A549 (cell line): ENCODE measurements at regions not wholly inside any gene's neighbourhood (a gene's known extent, or its start where the extent isn't known, plus 50 kb on each side); places are given as distances from the start of the nearest gene placed in this dataset.

Experiments
- ATAC-seq, 2 experiments: fragments of 200-7000 bp in 1 of 2; fragments of >200 bp in 1 of 2; cut with Nextera tagmentation in 1 of 2; cut with Tn5 transposase in 1 of 2; 3 replicates each; pipeline versions ENCODE4 v1.8.0 to v1.9.1; 2018 to 2020; ENCODE audit warnings: mild to moderate bottlenecking in 1 of 2, moderate library complexity in 1 of 2
- CTCF ChIA-PET: fragments of 300-600 bp; sonication (Branson Sonifier 250); formaldehyde crosslinking; extraction: SDS; loops from one replicate; lab custom pipeline; 2021; ENCODE audit warnings: antibody characterized with exemption, inconsistent platforms; lab: Yijun Ruan, JAX
- POLR2A ChIA-PET: fragments of 350-600 bp; formaldehyde crosslinking; extraction: SDS; loops from one replicate; lab custom pipeline; 2021; ENCODE audit warnings: antibody characterized with exemption, inconsistent platforms; lab: Yijun Ruan, JAX
- DNase-seq, 2 experiments: peaks; one replicate each; pipeline versions ENCODE4 v3.0.0 to v3.0.0-alpha.2; 2011 to 2016; ENCODE audit warnings: low read depth in 1 of 2, low spot score in 1 of 2
- FAIRE-seq: peaks from 2 replicates; lab custom pipeline; 2011; peaks lifted over from hg19 to GRCh38; lab: Jason Lieb, UNC
- H3K27ac ChIP-seq, 2 experiments: fragments of >200 bp; sonication (Bioruptor Twin); formaldehyde crosslinking; 3 replicates each; pipeline ENCODE4 v1.5.1; 2016 to 2017
- H3K4me1 ChIP-seq: fragments of >200 bp; sonication (Bioruptor Twin); formaldehyde crosslinking; 3 replicates; pipeline ENCODE4 v1.6.1; 2016
- H3K4me2 ChIP-seq: fragments of >200 bp; sonication (Bioruptor Twin); formaldehyde crosslinking; 3 replicates; pipeline ENCODE4 v1.6.1; 2016
- H3K4me3 ChIP-seq: fragments of >200 bp; sonication (Bioruptor Twin); formaldehyde crosslinking; 3 replicates; pipeline ENCODE4 v1.5.1; 2016
- H3K9me3 ChIP-seq: fragments of >200 bp; sonication (Bioruptor Twin); formaldehyde crosslinking; 3 replicates; pipeline ENCODE4 v1.6.1; 2016
- BHLHE40 ChIP-seq: IDR thresholded peaks from 2 replicates; pipeline ENCODE4 v1.6.1; 2012; ENCODE audit warnings: low read depth, low read length, inconsistent platforms
- CBX8 ChIP-seq: fragments of 200-600 bp; sonication (generic); IDR thresholded peaks from 2 replicates; pipeline ENCODE4 v1.6.1; 2016
- CHD2 ChIP-seq: fragments of 150-350 bp; IDR thresholded peaks from 2 replicates; pipeline ENCODE4 v1.6.1; 2014; ENCODE audit warnings: low read length; ENCODE audit not compliant: partially characterized antibody
- CHD4 ChIP-seq: fragments of 200-600 bp; sonication (generic); IDR thresholded peaks from 2 replicates; pipeline ENCODE4 v1.6.1; 2016; ENCODE audit warnings: antibody characterized with exemption, mild to moderate bottlenecking, borderline replicate concordance
- FOXS1 ChIP-seq: fragments of 250-450 bp; sonication (Bioruptor Pico); IDR thresholded peaks from 2 replicates; pipeline ENCODE4 v1.5.0; 2020; ENCODE audit warnings: mild to moderate bottlenecking, moderate library complexity
- HOXA7 ChIP-seq: fragments of 250-450 bp; sonication (Bioruptor Pico); IDR thresholded peaks from 2 replicates; pipeline ENCODE4 v1.5.0; 2020; ENCODE audit warnings: mild to moderate bottlenecking, moderate library complexity
- HOXB13 ChIP-seq: fragments of 250-450 bp; sonication (Bioruptor Pico); IDR thresholded peaks from 2 replicates; pipeline ENCODE4 v1.5.0; 2020; ENCODE audit warnings: low read depth, mild to moderate bottlenecking, moderate library complexity
- HOXB5 ChIP-seq: fragments of 250-450 bp; sonication (Bioruptor Pico); IDR thresholded peaks from 2 replicates; pipeline ENCODE4 v1.5.0; 2020; ENCODE audit warnings: mild to moderate bottlenecking, moderate library complexity
- JUNB ChIP-seq: fragments of >200 bp; sonication (Bioruptor Twin); formaldehyde crosslinking; IDR thresholded peaks from 2 replicates; pipeline ENCODE4 v1.6.1; 2016
- KDM5A ChIP-seq: fragments of 200-600 bp; sonication (generic); IDR thresholded peaks from 2 replicates; pipeline ENCODE4 v1.6.1; 2016; ENCODE audit warnings: antibody characterized with exemption, mild to moderate bottlenecking
- MAZ ChIP-seq: fragments of 150-350 bp; IDR thresholded peaks from 2 replicates; pipeline ENCODE4 v1.6.1; 2014; ENCODE audit warnings: antibody characterized with exemption, low read depth, low read length, borderline replicate concordance
- NFE2L2 ChIP-seq: fragments of 150-350 bp; conservative IDR thresholded peaks from 2 replicates; pipeline ENCODE4 v1.6.1; 2014; ENCODE audit warnings: low read length
- NR3C1 ChIP-seq: fragments of >200 bp; sonication (Bioruptor Twin); formaldehyde crosslinking; IDR thresholded peaks from 3 replicates; pipeline ENCODE4 v1.6.1; 2017
- PBX3 ChIP-seq: IDR thresholded peaks from 2 replicates; pipeline ENCODE4 v1.6.1; 2012
- POLR2AphosphoS2 ChIP-seq: conservative IDR thresholded peaks from 2 replicates; pipeline ENCODE4 v1.6.1; 2012; ENCODE audit warnings: low read length, improper control_type of control experiment, inconsistent platforms
- RAD21 ChIP-seq, 2 experiments: fragments of >200 bp in 1 of 2; sonication (Bioruptor Twin) in 1 of 2; formaldehyde crosslinking in 1 of 2; IDR thresholded peaks in 1 of 2; conservative IDR thresholded peaks in 1 of 2; 2 replicates in 1 of 2; 3 replicates in 1 of 2; pipeline ENCODE4 v1.6.1; 2012 to 2018; ENCODE audit warnings: inconsistent platforms in 1 of 2
- RFX5 ChIP-seq: fragments of 450-650 bp; IDR thresholded peaks from 2 replicates; pipeline ENCODE4 v1.7.1; 2014; ENCODE audit warnings: antibody characterized with exemption, mild to moderate bottlenecking, moderate library complexity
- RNF2 ChIP-seq: fragments of 200-600 bp; sonication (generic); IDR thresholded peaks from 2 replicates; pipeline ENCODE4 v1.6.1; 2016; ENCODE audit warnings: low read depth, mild to moderate bottlenecking, antibody characterized with exemption, moderate library complexity, borderline replicate concordance
- SMC3 ChIP-seq: fragments of >200 bp; sonication (Bioruptor Twin); formaldehyde crosslinking; IDR thresholded peaks from 3 replicates; pipeline ENCODE4 v1.6.1; 2018; ENCODE audit warnings: inconsistent platforms
- TP53 ChIP-seq: fragments of 250-450 bp; sonication (Bioruptor Pico); IDR thresholded peaks from 2 replicates; pipeline ENCODE4 v1.5.0; 2021; ENCODE audit warnings: mild to moderate bottlenecking, moderate library complexity
- ZC3H11A ChIP-seq: fragments of 450-650 bp; IDR thresholded peaks from 2 replicates; pipeline ENCODE4 v1.6.1; 2014; ENCODE audit warnings: antibody characterized with exemption, mild to moderate bottlenecking
- ZFP36 ChIP-seq: fragments of 450-650 bp; IDR thresholded peaks from 2 replicates; pipeline ENCODE4 v1.6.1; 2014; ENCODE audit warnings: borderline replicate concordance; ENCODE audit not compliant: partially characterized antibody
- ZNF302 ChIP-seq: fragments of 250-450 bp; sonication (Bioruptor Pico); IDR thresholded peaks from 2 replicates; pipeline ENCODE4 v1.9.0; 2021; ENCODE audit warnings: inconsistent platforms, mild to moderate bottlenecking, moderate library complexity
- WGBS: methylation state at CpG from one replicate; pipeline ENCODE4 v1.1.6; 2017; ENCODE audit errors: missing lambda C conversion rate; 5-methylcytosine and 5-hydroxymethylcytosine counted together
- TF ChIP-seq, protein P1 (sequence below): fragments of >200 bp; sonication (Bioruptor Twin); formaldehyde crosslinking; IDR thresholded peaks from 3 replicates; pipeline ENCODE4 v1.6.1; 2016
- TF ChIP-seq, protein P2 (sequence below): fragments of 250-450 bp; sonication (Bioruptor Pico); IDR thresholded peaks from 2 replicates; pipeline ENCODE4 v1.5.0; 2021; ENCODE audit warnings: mild to moderate bottlenecking, moderate library complexity, borderline replicate concordance

- no peak for TF ChIP-seq RAD21 (conservative IDR thresholded peaks at IDR 0.05 in 1 of 2, IDR thresholded peaks at IDR 0.05 in 1 of 2)
- TF ChIP-seq FOXS1 (CRISPR knock-in tag) = no peak
- TF ChIP-seq HOXA7 (CRISPR knock-in tag) = no peak
- TF ChIP-seq, protein P1, sequence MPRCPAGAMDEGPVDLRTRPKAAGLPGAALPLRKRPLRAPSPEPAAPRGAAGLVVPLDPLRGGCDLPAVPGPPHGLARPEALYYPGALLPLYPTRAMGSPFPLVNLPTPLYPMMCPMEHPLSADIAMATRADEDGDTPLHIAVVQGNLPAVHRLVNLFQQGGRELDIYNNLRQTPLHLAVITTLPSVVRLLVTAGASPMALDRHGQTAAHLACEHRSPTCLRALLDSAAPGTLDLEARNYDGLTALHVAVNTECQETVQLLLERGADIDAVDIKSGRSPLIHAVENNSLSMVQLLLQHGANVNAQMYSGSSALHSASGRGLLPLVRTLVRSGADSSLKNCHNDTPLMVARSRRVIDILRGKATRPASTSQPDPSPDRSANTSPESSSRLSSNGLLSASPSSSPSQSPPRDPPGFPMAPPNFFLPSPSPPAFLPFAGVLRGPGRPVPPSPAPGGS = no peak
- TF ChIP-seq KDM5A = no peak
- no peak for TF ChIP-seq NFE2L2
- no peak for TF ChIP-seq CHD4
- TF ChIP-seq POLR2AphosphoS2 = no peak
- TF ChIP-seq BHLHE40 = no peak
- no peak for TF ChIP-seq ZNF302 (CRISPR knock-in tag)
- no peak for TF ChIP-seq SMC3
These were observed 130.5 kb upstream of the ANKRD30A start (continued) for GRCh38 chr10:36994886-36995285.

DNA sequence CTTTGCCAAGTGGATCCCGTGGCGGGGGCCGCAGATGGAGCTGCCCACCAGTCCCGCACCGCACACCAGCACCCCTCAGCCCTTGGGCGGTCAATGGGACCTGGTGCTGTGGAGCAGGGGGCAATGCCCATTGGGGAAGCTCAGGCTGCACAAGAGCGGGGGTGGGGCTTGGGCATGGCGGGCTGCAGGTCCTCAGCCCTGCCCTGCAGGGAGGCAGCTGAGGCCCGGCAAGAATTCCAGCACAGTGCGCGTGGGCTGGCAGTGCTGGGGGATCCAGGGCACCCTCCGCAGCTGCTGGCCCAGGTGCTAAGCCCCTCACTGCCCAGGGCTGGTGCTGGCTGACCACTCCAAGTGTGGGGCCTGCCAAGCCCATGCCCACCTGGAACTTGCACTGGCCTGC is 136.2 kb upstream of the ANKRD30A start:
- H3K27ac ChIP-seq = no peak overlapping the region
- ChIA-PET CTCF (no interaction called here), POLR2A (no interaction called here)
- H3K9me3 ChIP-seq = 0 out of 3 replicates have a peak, but pooled peaks cover 3% of the 10 kb centered on the region
- ATAC-seq = no peak
- H3K4me1 ChIP-seq = no peaks in the 10 kb centered on the region
- TF ChIP-seq CHD4 (no peak), RNF2 (no peak), ZC3H11A (no peak), HOXB13 (no peak), TP53 (CRISPR knock-in tag) (no peak), MAZ (no peak), JUNB (no peak), NR3C1 (no peak), FOXS1 (CRISPR knock-in tag) (no peak), PBX3 (no peak), HOXB5 (CRISPR knock-in tag) (no peak), HOXA7 (CRISPR knock-in tag) (no peak), CBX8 (no peak), ZFP36 (no peak), CHD2 (no peak), RFX5 (no peak)
- TF ChIP-seq, protein P2, sequence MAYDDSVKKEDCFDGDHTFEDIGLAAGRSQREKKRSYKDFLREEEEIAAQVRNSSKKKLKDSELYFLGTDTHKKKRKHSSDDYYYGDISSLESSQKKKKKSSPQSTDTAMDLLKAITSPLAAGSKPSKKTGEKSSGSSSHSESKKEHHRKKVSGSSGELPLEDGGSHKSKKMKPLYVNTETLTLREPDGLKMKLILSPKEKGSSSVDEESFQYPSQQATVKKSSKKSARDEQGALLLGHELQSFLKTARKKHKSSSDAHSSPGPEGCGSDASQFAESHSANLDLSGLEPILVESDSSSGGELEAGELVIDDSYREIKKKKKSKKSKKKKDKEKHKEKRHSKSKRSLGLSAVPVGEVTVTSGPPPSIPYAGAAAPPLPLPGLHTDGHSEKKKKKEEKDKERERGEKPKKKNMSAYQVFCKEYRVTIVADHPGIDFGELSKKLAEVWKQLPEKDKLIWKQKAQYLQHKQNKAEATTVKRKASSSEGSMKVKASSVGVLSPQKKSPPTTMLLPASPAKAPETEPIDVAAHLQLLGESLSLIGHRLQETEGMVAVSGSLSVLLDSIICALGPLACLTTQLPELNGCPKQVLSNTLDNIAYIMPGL (CRISPR knock-in tag) = no peak
- TF ChIP-seq, protein P1 = no peak
- no peak overlapping the region for H3K4me2 ChIP-seq
- H3K4me3 ChIP-seq = no peak overlapping the region
- DNase-seq = no peak
- WGBS = 82% methylated on average over 6 of the region's 12 CpGs
- no peak for FAIRE-seq
